ENCODE measurements at regions not wholly inside any gene's neighbourhood (a gene's known extent, or its start where the extent isn't known, plus 50 kb on each side); places are given as distances from the start of the nearest gene placed in this dataset.

DNA sequence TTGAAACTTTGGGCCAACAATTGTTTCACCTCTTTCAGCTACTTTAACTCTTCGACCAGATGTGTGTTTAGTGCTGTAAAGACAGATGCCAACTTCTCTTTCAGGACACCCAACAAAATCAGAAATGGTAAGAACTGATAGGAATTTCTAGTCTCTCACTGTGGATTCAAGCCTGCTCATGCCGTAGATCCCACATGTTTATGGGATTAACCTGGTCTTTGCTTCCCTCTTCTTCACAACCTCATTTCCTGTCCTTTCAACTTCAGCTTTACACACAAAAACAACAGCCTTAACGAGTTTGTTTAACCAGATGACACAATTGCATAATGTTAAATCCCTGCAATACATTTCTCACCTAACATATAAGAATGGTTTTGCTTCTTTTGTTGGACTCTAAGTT lies 1031.9 kb upstream of the LRFN5 start:
- TF ChIP-seq CTCF (IDR thresholded peaks at IDR 0.05): no peak
- 17% methylated on average over 2 of the region's 3 CpGs for whole genome bisulfite sequencing (ENCODE audit: insufficient coverage)
- ATAC-seq: no peak
- H3K27ac Mint-ChIP-seq: no peak overlapping the region
- H3K36me3 ChIP-seq (ENCODE audit: control insufficient read depth, insufficient read depth, low read length): no peaks in the 10 kb centered on the region
- H3K27me3 ChIP-seq (ENCODE audit: control insufficient read depth, insufficient read depth, low read length): no peaks in the 10 kb centered on the region
- H3K27ac ChIP-seq (ENCODE audit: low read length): no peak overlapping the region
- H3K9me3 Mint-ChIP-seq: peaks cover 14 to 16% of the 10 kb centered on the region in 2 donors
- no peaks in the 10 kb centered on the region for H3K27me3 Mint-ChIP-seq (ENCODE audit: low read depth in 2 of 2)
- no peak for DNase-seq
- H3K4me1 ChIP-seq (ENCODE audit: control insufficient read depth, insufficient read depth, low read length): no peaks in the 10 kb centered on the region
- H3K4me1 Mint-ChIP-seq: no peaks in the 10 kb centered on the region
- no peaks in the 10 kb centered on the region for H3K9me3 ChIP-seq (ENCODE audit: control insufficient read depth, insufficient read depth, low read length)
- intact Hi-C loops (cut with micrococcal nuclease): no loop called here
- H3K4me3 Mint-ChIP-seq: no peak overlapping the region
- peaks cover 8% of the 10 kb centered on the region for H3K36me3 Mint-ChIP-seq
- H3K4me3 ChIP-seq (ENCODE audit: low read length): no peak overlapping the region

DNA sequence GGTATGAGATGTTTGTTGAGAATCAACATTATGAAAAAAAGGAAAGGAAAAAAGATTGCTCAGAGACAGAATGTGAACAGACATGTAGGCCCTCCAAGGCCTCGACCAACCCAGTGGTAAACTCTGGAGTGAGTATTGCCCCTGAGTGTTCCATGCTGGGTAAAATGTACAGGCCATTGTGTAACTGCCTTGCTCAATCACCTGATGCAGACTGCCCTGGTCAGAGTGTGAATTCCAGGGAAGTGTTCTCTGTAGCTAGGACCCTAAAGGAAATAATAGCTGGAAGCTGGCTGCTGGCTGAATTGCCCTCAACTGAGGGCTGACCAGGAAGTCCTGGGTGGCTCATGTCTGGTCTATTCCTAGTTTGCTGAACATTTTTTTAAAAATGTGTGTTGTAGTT lies 1081.4 kb upstream of the LRFN5 start:
- no peaks in the 10 kb centered on the region for H3K9me3 ChIP-seq (ENCODE audit: control insufficient read depth, insufficient read depth, low read length)
- ATAC-seq: no peak
- no peak overlapping the region for H3K4me3 ChIP-seq (ENCODE audit: low read length)
- no peaks in the 10 kb centered on the region for H3K36me3 Mint-ChIP-seq
- no peak for DNase-seq
- no peaks in the 10 kb centered on the region for H3K27me3 Mint-ChIP-seq (ENCODE audit: low read depth in 2 of 2)
- H3K4me1 ChIP-seq (ENCODE audit: control insufficient read depth, insufficient read depth, low read length): no peaks in the 10 kb centered on the region
- no peak overlapping the region for H3K27ac Mint-ChIP-seq
- no peaks in the 10 kb centered on the region for H3K36me3 ChIP-seq (ENCODE audit: control insufficient read depth, insufficient read depth, low read length)
- H3K9me3 Mint-ChIP-seq: peaks cover 8 to 14% of the 10 kb centered on the region in 2 donors
- no peak overlapping the region for H3K4me3 Mint-ChIP-seq
- H3K27me3 ChIP-seq (ENCODE audit: control insufficient read depth, insufficient read depth, low read length): no peaks in the 10 kb centered on the region
- intact Hi-C loops (cut with micrococcal nuclease): no loop called here
- WGBS (ENCODE audit: insufficient coverage): 59% methylated on average over 1 of the region's 1 CpG
- no peak for TF ChIP-seq CTCF (IDR thresholded peaks at IDR 0.05)
- no peak overlapping the region for H3K27ac ChIP-seq (ENCODE audit: low read length)
- H3K4me1 Mint-ChIP-seq: no peaks in the 10 kb centered on the region

DNA sequence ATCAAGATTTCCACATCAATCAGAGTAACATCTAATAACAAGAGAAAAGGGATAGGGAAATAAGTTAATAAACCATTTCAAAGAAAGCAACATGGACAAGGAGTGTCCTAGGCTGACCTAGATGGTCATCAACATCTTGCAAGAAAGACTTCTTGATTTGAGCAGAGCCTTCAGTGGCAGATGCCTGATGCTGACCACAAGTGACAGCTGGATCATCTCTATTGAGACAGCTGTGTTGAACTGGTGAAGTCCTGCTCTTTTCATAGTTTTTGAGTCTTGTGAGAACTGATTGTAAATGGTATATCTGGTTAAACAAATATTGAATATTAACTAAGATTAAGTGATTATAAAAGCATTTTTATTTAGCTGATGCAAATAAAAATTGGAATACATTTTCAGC lies 1083.6 kb upstream of the LRFN5 start:
- Mint-ChIP-seq H3K4me1 (no peaks in the 10 kb centered on the region), H3K4me3 (no peak overlapping the region), H3K27ac (no peak overlapping the region), H3K9me3 (peaks cover 8 to 12% of the 10 kb centered on the region in 2 donors), H3K27me3 (ENCODE audit: low read depth in 2 of 2) (no peaks in the 10 kb centered on the region), H3K36me3 (no peaks in the 10 kb centered on the region)
- no peak for TF ChIP-seq CTCF (IDR thresholded peaks at IDR 0.05)
- H3K9me3 ChIP-seq (ENCODE audit: control insufficient read depth, insufficient read depth, low read length): no peaks in the 10 kb centered on the region
- ATAC-seq (no peak), DNase-seq (no peak)
- H3K4me3 ChIP-seq (ENCODE audit: low read length): no peak overlapping the region
- no peaks in the 10 kb centered on the region for H3K36me3 ChIP-seq (ENCODE audit: control insufficient read depth, insufficient read depth, low read length)
- no peaks in the 10 kb centered on the region for H3K4me1 ChIP-seq (ENCODE audit: control insufficient read depth, insufficient read depth, low read length)
- no peaks in the 10 kb centered on the region for H3K27me3 ChIP-seq (ENCODE audit: control insufficient read depth, insufficient read depth, low read length)
- H3K27ac ChIP-seq (ENCODE audit: low read length): no peak overlapping the region
- intact Hi-C loops (cut with micrococcal nuclease): no loop called here

GRCh38 chr14:40494483-40494882 lies 1062.2 kb upstream of the FBXO33 start:
- no peak overlapping the region for H3K27ac ChIP-seq (ENCODE audit: low read length)
- no peak overlapping the region for H3K4me3 ChIP-seq (ENCODE audit: low read length)
- Mint-ChIP-seq H3K36me3 (no peaks in the 10 kb centered on the region), H3K4me1 (no peaks in the 10 kb centered on the region), H3K9me3 (peaks cover 10 to 11% of the 10 kb centered on the region in 2 donors), H3K27me3 (ENCODE audit: low read depth in 2 of 2) (no peaks in the 10 kb centered on the region), H3K27ac (no peak overlapping the region), H3K4me3 (no peak overlapping the region)
- no peaks in the 10 kb centered on the region for H3K4me1 ChIP-seq (ENCODE audit: control insufficient read depth, insufficient read depth, low read length)
- H3K9me3 ChIP-seq (ENCODE audit: control insufficient read depth, insufficient read depth, low read length): no peaks in the 10 kb centered on the region
- no peaks in the 10 kb centered on the region for H3K36me3 ChIP-seq (ENCODE audit: control insufficient read depth, insufficient read depth, low read length)
- 80% methylated on average over 3 of the region's 3 CpGs for WGBS (ENCODE audit: insufficient coverage)
- DNase-seq (no peak), ATAC-seq (no peak)
- intact Hi-C loops (cut with micrococcal nuclease): no loop called here
- H3K27me3 ChIP-seq (ENCODE audit: control insufficient read depth, insufficient read depth, low read length): no peaks in the 10 kb centered on the region
- no peak for TF ChIP-seq CTCF (IDR thresholded peaks at IDR 0.05)
